ENCODE measurements at regions not wholly inside any gene's neighbourhood (a gene's known extent, or its start where the extent isn't known, plus 50 kb on each side); places are given as distances from the start of the nearest gene placed in this dataset.

- Histone ChIP-seq H3K4me1 (ENCODE audit: control insufficient read depth, extremely low read depth, insufficient read depth, low read length) (no peaks in the 10 kb centered on the region), H3K9ac (replicated peaks; ENCODE audit: extremely low read depth, insufficient read depth, low read length) (no peak overlapping the region), H4K20me1 (replicated peaks; ENCODE audit: control insufficient read depth, extremely low read depth, insufficient read depth, low read length) (no peaks in the 10 kb centered on the region), H3K4me3 (replicated peaks in 1 of 3; ENCODE audit: insufficient read depth in 1 of 3, low read depth in 1 of 3, low read length in 3 of 3) (no peak overlapping the region), H3K27ac (ENCODE audit: insufficient read depth, low read depth, low read length) (no peak overlapping the region), H3K9me3 (replicated peaks; ENCODE audit: control insufficient read depth, insufficient read depth, low read length) (no peaks in the 10 kb centered on the region), H3K27me3 (ENCODE audit: control insufficient read depth in 2 of 2, insufficient read depth in 2 of 2, low read length in 2 of 2) (no peaks in the 10 kb centered on the region), H3K36me3 (ENCODE audit: control insufficient read depth in 2 of 2, extremely low read depth in 1 of 2, insufficient read depth in 2 of 2, low read length in 2 of 2) (no peaks in the 10 kb centered on the region), H3K4me2 (ENCODE audit: insufficient read depth, low read length) (no peak overlapping the region), H2AFZ (ENCODE audit: low read depth, low read length) (no peak overlapping the region), H3K79me2 (ENCODE audit: control insufficient read depth, insufficient read depth, low read length) (no peaks in the 10 kb centered on the region), H3K9me1 (replicated peaks; ENCODE audit: control insufficient read depth, extremely low read depth, insufficient read depth, low read length) (no peaks in the 10 kb centered on the region)
- ChIA-PET POLR2A (no interaction called here), CTCF (interaction anchor here (2.5 kb wide), 1 partner anchor 17 kb away, joined by 5 read pairs; no protein-coding TSS in a partner anchor)
- intact Hi-C loops (cut with micrococcal nuclease) (no loop called here), dilution Hi-C loops (cut with MboI; ENCODE audit: extremely low pct_ligation_motif_present, low sequenced_read_pairs) (no loop called here)
- BruUV-seq (replicated peaks), result no TSS peak
- TF ChIP-seq POLR2AphosphoS5 (IDR thresholded peaks at IDR 0.05; ENCODE audit: insufficient read depth, low read depth, low read length) (no peak), FOS (IDR thresholded peaks at IDR 0.05; ENCODE audit: borderline replicate concordance, insufficient read depth, low read length) (no peak), GATA2 (IDR thresholded peaks at IDR 0.05; ENCODE audit: insufficient read depth, insufficient read length, low read depth, low read length) (no peak), MYC (IDR thresholded peaks at IDR 0.05; ENCODE audit: low read depth, low read length) (no peak), POLR2A (IDR thresholded peaks at IDR 0.05; ENCODE audit: low read depth, low read length) (no peak), EZH2 (IDR thresholded peaks at IDR 0.05; ENCODE audit: borderline replicate concordance, low read depth, low read length, severe bottlenecking) (no peak), JUN (IDR thresholded peaks at IDR 0.05; ENCODE audit: borderline replicate concordance, insufficient read depth, insufficient read length, low read depth) (no peak)
- TF ChIP-seq, protein P1, sequence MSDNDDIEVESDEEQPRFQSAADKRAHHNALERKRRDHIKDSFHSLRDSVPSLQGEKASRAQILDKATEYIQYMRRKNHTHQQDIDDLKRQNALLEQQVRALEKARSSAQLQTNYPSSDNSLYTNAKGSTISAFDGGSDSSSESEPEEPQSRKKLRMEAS (IDR thresholded peaks at IDR 0.05; ENCODE audit: insufficient read depth, insufficient read length), result no peak
- TF ChIP-seq, protein P2, sequence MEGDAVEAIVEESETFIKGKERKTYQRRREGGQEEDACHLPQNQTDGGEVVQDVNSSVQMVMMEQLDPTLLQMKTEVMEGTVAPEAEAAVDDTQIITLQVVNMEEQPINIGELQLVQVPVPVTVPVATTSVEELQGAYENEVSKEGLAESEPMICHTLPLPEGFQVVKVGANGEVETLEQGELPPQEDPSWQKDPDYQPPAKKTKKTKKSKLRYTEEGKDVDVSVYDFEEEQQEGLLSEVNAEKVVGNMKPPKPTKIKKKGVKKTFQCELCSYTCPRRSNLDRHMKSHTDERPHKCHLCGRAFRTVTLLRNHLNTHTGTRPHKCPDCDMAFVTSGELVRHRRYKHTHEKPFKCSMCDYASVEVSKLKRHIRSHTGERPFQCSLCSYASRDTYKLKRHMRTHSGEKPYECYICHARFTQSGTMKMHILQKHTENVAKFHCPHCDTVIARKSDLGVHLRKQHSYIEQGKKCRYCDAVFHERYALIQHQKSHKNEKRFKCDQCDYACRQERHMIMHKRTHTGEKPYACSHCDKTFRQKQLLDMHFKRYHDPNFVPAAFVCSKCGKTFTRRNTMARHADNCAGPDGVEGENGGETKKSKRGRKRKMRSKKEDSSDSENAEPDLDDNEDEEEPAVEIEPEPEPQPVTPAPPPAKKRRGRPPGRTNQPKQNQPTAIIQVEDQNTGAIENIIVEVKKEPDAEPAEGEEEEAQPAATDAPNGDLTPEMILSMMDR (IDR thresholded peaks at IDR 0.05; ENCODE audit: extremely low read depth in 1 of 2, insufficient read depth in 1 of 2, low read depth in 1 of 2, low read length in 2 of 2), result no peak
- no peak for DNase-seq (ENCODE audit: low read depth, low spot score)
- FAIRE-seq, result no peak
Measured at GRCh38 chr5:67335426-67335825, 138.8 kb upstream of the CD180 start.

All from endothelial cell of umbilical vein (primary cell).